ENCODE measurements at regions not wholly inside any gene's neighbourhood (a gene's known extent, or its start where the extent isn't known, plus 50 kb on each side); places are given as distances from the start of the nearest gene placed in this dataset.
A peak's percentile ranks its signal among the peaks of the same experiment; 100 is the strongest.

GRCh38 chr5:60447488-60447920 is 252.5 kb downstream of the DEPDC1B start (continued):
- no peak for TF ChIP-seq AGO1 (IDR thresholded peaks at IDR 0.05; ENCODE audit: low read depth, low read length, poor library complexity, severe bottlenecking)
- TF ChIP-seq FLYWCH1 (CRISPR knock-in tag; IDR thresholded peaks at IDR 0.05), result no peak
- TF ChIP-seq ZNF83 (CRISPR knock-in tag; IDR thresholded peaks at IDR 0.05; ENCODE audit: borderline replicate concordance), result no peak
- TF ChIP-seq HES4 (CRISPR knock-in tag; IDR thresholded peaks at IDR 0.05; ENCODE audit: borderline replicate concordance), result no peak
- peak; percentile 36; the same call in 1 of the 2 replicates for TF ChIP-seq YEATS2 (CRISPR knock-in tag; IDR thresholded peaks at IDR 0.05; ENCODE audit: borderline replicate concordance)
- peak; percentile 87 for TF ChIP-seq KDM1A (CRISPR knock-in tag; IDR thresholded peaks at IDR 0.05)
- TF ChIP-seq MTF1 (CRISPR knock-in tag; IDR thresholded peaks at IDR 0.05), result no peak
- TF ChIP-seq HNRNPK (IDR thresholded peaks at IDR 0.05; ENCODE audit: low read depth, low read length, poor library complexity, severe bottlenecking), result no peak
- TF ChIP-seq ZNF367 (CRISPR knock-in tag; IDR thresholded peaks at IDR 0.05; ENCODE audit: borderline replicate concordance), result no peak
- TF ChIP-seq DDIT3 (CRISPR knock-in tag; IDR thresholded peaks at IDR 0.05), result no peak; the same call in 1 of the 2 replicates
- peak; percentile 65; the same call in 1 of the 2 replicates for TF ChIP-seq BRD4 (CRISPR knock-in tag; IDR thresholded peaks at IDR 0.05)
- TF ChIP-seq ZNF879 (CRISPR knock-in tag; IDR thresholded peaks at IDR 0.05), result no peak
- no peak for TF ChIP-seq REL (CRISPR knock-in tag; conservative IDR thresholded peaks at IDR 0.05)
- no peak for TF ChIP-seq ZNF318 (CRISPR knock-in tag; IDR thresholded peaks at IDR 0.05)
- no peak for TF ChIP-seq SMAD1 (CRISPR knock-in tag; IDR thresholded peaks at IDR 0.05; ENCODE audit: borderline replicate concordance, low read depth)
- TF ChIP-seq FIP1L1 (IDR thresholded peaks at IDR 0.05; ENCODE audit: borderline replicate concordance, insufficient read depth, low read depth, low read length), result no peak
- TF ChIP-seq IKZF1 (IDR thresholded peaks at IDR 0.05), result no peak
- peak; percentile 82 for TF ChIP-seq KDM6A (CRISPR knock-in tag; IDR thresholded peaks at IDR 0.05; ENCODE audit: low read depth)
- TF ChIP-seq ZNF512 (CRISPR knock-in tag; IDR thresholded peaks at IDR 0.05), result no peak
